ENCODE measurements at regions not wholly inside any gene's neighbourhood (a gene's known extent, or its start where the extent isn't known, plus 50 kb on each side); places are given as distances from the start of the nearest gene placed in this dataset.

GRCh38 chr4:138410266-138410665, 168.1 kb upstream of the SLC7A11 start:
- no peaks in the 10 kb centered on the region for H4K20me1 ChIP-seq (replicated peaks; ENCODE audit: control insufficient read depth, extremely low read depth, insufficient read depth, low read length)
- DNase-seq (ENCODE audit: low read depth, low spot score) = no peak
- H2AFZ ChIP-seq (ENCODE audit: low read depth, low read length) = no peak overlapping the region
- no peak overlapping the region for H3K9ac ChIP-seq (replicated peaks; ENCODE audit: extremely low read depth, insufficient read depth, low read length)
- H3K27ac ChIP-seq (ENCODE audit: insufficient read depth, low read depth, low read length) = no peak overlapping the region
- dilution Hi-C loops (cut with MboI; ENCODE audit: extremely low pct_ligation_motif_present, low sequenced_read_pairs) (no loop called here), intact Hi-C loops (cut with micrococcal nuclease) (no loop called here)
- no peak overlapping the region for H3K4me2 ChIP-seq (ENCODE audit: insufficient read depth, low read length)
- ChIA-PET POLR2A (no interaction called here), CTCF (interaction anchor here (0.9 kb wide), 1 partner anchor 102 kb away, joined by 3 read pairs; no protein-coding TSS in a partner anchor)
- H3K4me3 ChIP-seq (replicated peaks in 1 of 3; ENCODE audit: insufficient read depth in 1 of 3, low read depth in 1 of 3, low read length in 3 of 3) = no peak overlapping the region
- no peaks in the 10 kb centered on the region for H3K4me1 ChIP-seq (ENCODE audit: control insufficient read depth, extremely low read depth, insufficient read depth, low read length)
- no peaks in the 10 kb centered on the region for H3K36me3 ChIP-seq (ENCODE audit: control insufficient read depth in 2 of 2, extremely low read depth in 1 of 2, insufficient read depth in 2 of 2, low read length in 2 of 2)
- H3K9me1 ChIP-seq (replicated peaks; ENCODE audit: control insufficient read depth, extremely low read depth, insufficient read depth, low read length) = no peaks in the 10 kb centered on the region
- no peaks in the 10 kb centered on the region for H3K79me2 ChIP-seq (ENCODE audit: control insufficient read depth, insufficient read depth, low read length)
- BruUV-seq (replicated peaks) = no TSS peak
- H3K27me3 ChIP-seq (ENCODE audit: control insufficient read depth in 2 of 2, insufficient read depth in 2 of 2, low read length in 2 of 2) = no peaks in the 10 kb centered on the region
- peak; percentile 4 for FAIRE-seq
- TF ChIP-seq EZH2 (IDR thresholded peaks at IDR 0.05; ENCODE audit: borderline replicate concordance, low read depth, low read length, severe bottlenecking) (no peak), GATA2 (IDR thresholded peaks at IDR 0.05; ENCODE audit: insufficient read depth, insufficient read length, low read depth, low read length) (no peak), CTCF (IDR thresholded peaks at IDR 0.05; ENCODE audit: extremely low read depth in 1 of 2, insufficient read depth in 1 of 2, low read depth in 1 of 2, low read length in 2 of 2) (no peak), JUN (IDR thresholded peaks at IDR 0.05; ENCODE audit: borderline replicate concordance, insufficient read depth, insufficient read length, low read depth) (no peak), FOS (IDR thresholded peaks at IDR 0.05; ENCODE audit: borderline replicate concordance, insufficient read depth, low read length) (no peak), MYC (IDR thresholded peaks at IDR 0.05; ENCODE audit: low read depth, low read length) (no peak), POLR2AphosphoS5 (IDR thresholded peaks at IDR 0.05; ENCODE audit: insufficient read depth, low read depth, low read length) (no peak), MAX (IDR thresholded peaks at IDR 0.05; ENCODE audit: insufficient read depth, insufficient read length) (no peak), POLR2A (IDR thresholded peaks at IDR 0.05; ENCODE audit: low read depth, low read length) (no peak)
- H3K9me3 ChIP-seq (replicated peaks; ENCODE audit: control insufficient read depth, insufficient read depth, low read length) = no peaks in the 10 kb centered on the region
